ENCODE measurements at regions not wholly inside any gene's neighbourhood (a gene's known extent, or its start where the extent isn't known, plus 50 kb on each side); places are given as distances from the start of the nearest gene placed in this dataset.

DNA sequence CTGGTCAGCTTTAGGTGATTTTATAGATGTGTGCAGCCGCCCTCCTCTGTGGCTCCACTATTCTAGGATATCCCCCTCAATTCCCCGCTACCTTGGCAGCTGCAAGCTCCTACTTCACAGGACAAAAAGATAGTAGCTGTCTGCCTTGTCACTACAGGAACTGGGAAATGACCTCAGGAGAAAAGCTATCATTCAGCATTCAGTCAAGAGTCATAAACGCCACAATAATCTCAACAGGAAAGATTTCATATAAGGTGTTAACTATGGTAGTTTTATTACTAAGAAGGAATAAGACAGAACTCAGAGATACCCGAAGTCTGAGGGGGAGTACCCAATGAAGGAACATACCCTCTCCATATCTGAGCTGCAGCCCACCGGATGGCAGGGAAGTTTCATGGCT, 63.9 kb downstream of the CRPPA start:
- TF ChIP-seq, protein P1, sequence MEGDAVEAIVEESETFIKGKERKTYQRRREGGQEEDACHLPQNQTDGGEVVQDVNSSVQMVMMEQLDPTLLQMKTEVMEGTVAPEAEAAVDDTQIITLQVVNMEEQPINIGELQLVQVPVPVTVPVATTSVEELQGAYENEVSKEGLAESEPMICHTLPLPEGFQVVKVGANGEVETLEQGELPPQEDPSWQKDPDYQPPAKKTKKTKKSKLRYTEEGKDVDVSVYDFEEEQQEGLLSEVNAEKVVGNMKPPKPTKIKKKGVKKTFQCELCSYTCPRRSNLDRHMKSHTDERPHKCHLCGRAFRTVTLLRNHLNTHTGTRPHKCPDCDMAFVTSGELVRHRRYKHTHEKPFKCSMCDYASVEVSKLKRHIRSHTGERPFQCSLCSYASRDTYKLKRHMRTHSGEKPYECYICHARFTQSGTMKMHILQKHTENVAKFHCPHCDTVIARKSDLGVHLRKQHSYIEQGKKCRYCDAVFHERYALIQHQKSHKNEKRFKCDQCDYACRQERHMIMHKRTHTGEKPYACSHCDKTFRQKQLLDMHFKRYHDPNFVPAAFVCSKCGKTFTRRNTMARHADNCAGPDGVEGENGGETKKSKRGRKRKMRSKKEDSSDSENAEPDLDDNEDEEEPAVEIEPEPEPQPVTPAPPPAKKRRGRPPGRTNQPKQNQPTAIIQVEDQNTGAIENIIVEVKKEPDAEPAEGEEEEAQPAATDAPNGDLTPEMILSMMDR (IDR thresholded peaks at IDR 0.05): no peak
- TF ChIP-seq POLR2A (IDR thresholded peaks at IDR 0.05): no peak
- TF ChIP-seq EP300 (IDR thresholded peaks at IDR 0.05): no peak

Measured in tibial nerve (tissue), 4 donors.